Endothelial cell of umbilical vein (primary cell): ENCODE measurements at regions not wholly inside any gene's neighbourhood (a gene's known extent, or its start where the extent isn't known, plus 50 kb on each side); places are given as distances from the start of the nearest gene placed in this dataset.

Experiments used
- BruUV-seq: library from RNA; stranded (reverse); fragments of 400-500 nt; replicated peaks from 2 replicates; lab custom pipeline; 2021; lab: Mats Ljungman, UMichigan
- CTCF ChIA-PET: fragments of 300-600, 350-600 bp; sonication (Branson Sonifier 250); formaldehyde crosslinking; loops from one replicate; lab custom pipeline; 2021; ENCODE audit warnings: antibody characterized with exemption, inconsistent platforms; lab: Charles Lee
- POLR2A ChIA-PET: fragments of 300-600, 350-600 bp; sonication (Branson Sonifier 250); formaldehyde crosslinking; loops from one replicate; lab custom pipeline; 2021; ENCODE audit warnings: antibody characterized with exemption, inconsistent platforms; lab: Charles Lee
- DNase-seq: peaks from one replicate; pipeline ENCODE4 v3.0.0-alpha.2; 2011; ENCODE audit warnings: low read depth, low spot score
- FAIRE-seq: peaks from 2 replicates; lab custom pipeline; 2011; peaks lifted over from hg19 to GRCh38; lab: Jason Lieb, UNC
- H2AFZ ChIP-seq: 2 replicates; pipeline ENCODE4 v1.6.0; 2012; ENCODE audit warnings: low read depth, low read length, control low read depth, inconsistent platforms
- H3K27ac ChIP-seq: 2 replicates; pipeline ENCODE4 v1.5.1; 2011; ENCODE audit warnings: low read depth, mild to moderate bottlenecking, control low read depth, low read length, moderate library complexity; ENCODE audit not compliant: insufficient read depth
- H3K27me3 ChIP-seq, 2 experiments: 2 replicates each; pipeline versions ENCODE4 v1.6.0 to v1.6.1; 2011; ENCODE audit warnings: low read length in 2 of 2, mixed read lengths in 1 of 2; ENCODE audit not compliant: control insufficient read depth in 2 of 2, insufficient read depth in 2 of 2
- H3K36me3 ChIP-seq, 2 experiments: 2 replicates in 1 of 2; 3 replicates in 1 of 2; pipeline ENCODE4 v1.5.1; 2011; ENCODE audit warnings: low read length in 2 of 2, mild to moderate bottlenecking in 1 of 2, moderate library complexity in 1 of 2; ENCODE audit not compliant: control insufficient read depth in 2 of 2, insufficient read depth in 2 of 2; ENCODE audit errors: extremely low read depth in 1 of 2
- H3K4me1 ChIP-seq: 3 replicates; pipeline ENCODE4 v1.5.1; 2011; ENCODE audit warnings: mild to moderate bottlenecking, low read length; ENCODE audit not compliant: control insufficient read depth, insufficient read depth; ENCODE audit errors: extremely low read depth
- H3K4me2 ChIP-seq: 2 replicates; pipeline ENCODE4 v1.6.1; 2011; ENCODE audit warnings: low read length, control low read depth, mixed read lengths; ENCODE audit not compliant: insufficient read depth
- H3K4me3 ChIP-seq, 3 experiments: fragments of 200-600 bp in 1 of 3; sonication (generic), shearing (Covaris generic) in 1 of 3; replicated peaks in 1 of 3; 2 replicates each; pipeline ENCODE4 v1.5.1; 2011 to 2016; ENCODE audit warnings: control low read depth in 3 of 3, low read length in 3 of 3, mild to moderate bottlenecking in 2 of 3, inconsistent platforms in 1 of 3, low read depth in 1 of 3, moderate library complexity in 1 of 3; ENCODE audit not compliant: insufficient read depth in 1 of 3
- H3K79me2 ChIP-seq: 2 replicates; pipeline ENCODE4 v1.6.0; 2012; ENCODE audit warnings: low read length, inconsistent platforms; ENCODE audit not compliant: control insufficient read depth, insufficient read depth
- H3K9ac ChIP-seq: replicated peaks from 2 replicates; pipeline ENCODE3; 2011; ENCODE audit warnings: low read length, control low read depth; ENCODE audit not compliant: insufficient read depth; ENCODE audit errors: extremely low read depth
- H3K9me1 ChIP-seq: replicated peaks from 3 replicates; pipeline ENCODE4 v1.6.0; 2011; ENCODE audit warnings: mild to moderate bottlenecking, low read length; ENCODE audit not compliant: control insufficient read depth, insufficient read depth; ENCODE audit errors: extremely low read depth
- H3K9me3 ChIP-seq: replicated peaks from 2 replicates; pipeline ENCODE4 v1.5.1; 2012; ENCODE audit warnings: low read length, inconsistent platforms; ENCODE audit not compliant: control insufficient read depth, insufficient read depth
- H4K20me1 ChIP-seq: replicated peaks from 2 replicates; pipeline ENCODE3; 2011; ENCODE audit warnings: mild to moderate bottlenecking, low read length; ENCODE audit not compliant: control insufficient read depth, insufficient read depth; ENCODE audit errors: extremely low read depth
- CTCF ChIP-seq, 2 donors: IDR thresholded peaks; 1 replicate in 1 of 2; 2 replicates in 1 of 2; pipeline ENCODE4 v1.5.1; 2011; ENCODE audit warnings: low read length in 2 of 2, mild to moderate bottlenecking in 2 of 2, moderate library complexity in 2 of 2, control low read depth in 1 of 2, inconsistent platforms in 1 of 2, low read depth in 1 of 2; ENCODE audit not compliant: insufficient read depth in 1 of 2; ENCODE audit errors: extremely low read depth in 1 of 2
- EZH2 ChIP-seq: IDR thresholded peaks from 2 replicates; pipeline ENCODE4 v1.6.1; 2012; ENCODE audit warnings: borderline replicate concordance, low read depth, mild to moderate bottlenecking, moderate library complexity, low read length, inconsistent platforms; ENCODE audit not compliant: severe bottlenecking
- FOS ChIP-seq: IDR thresholded peaks from 2 replicates; pipeline ENCODE4 v1.6.1; 2011; ENCODE audit warnings: mild to moderate bottlenecking, low read length, moderate library complexity, borderline replicate concordance; ENCODE audit not compliant: insufficient read depth
- GATA2 ChIP-seq: IDR thresholded peaks from 2 replicates; pipeline ENCODE4 v1.7.0; 2011; ENCODE audit warnings: low read depth, mild to moderate bottlenecking, moderate library complexity, mixed read lengths, low read length; ENCODE audit not compliant: insufficient read length, insufficient read depth
- JUN ChIP-seq: IDR thresholded peaks from 2 replicates; pipeline ENCODE4 v1.6.1; 2011; ENCODE audit warnings: borderline replicate concordance, low read depth; ENCODE audit not compliant: insufficient read length, insufficient read depth
- MAX ChIP-seq: IDR thresholded peaks from 2 replicates; pipeline ENCODE4 v1.6.1; 2011; ENCODE audit not compliant: insufficient read depth, insufficient read length
- MYC ChIP-seq: IDR thresholded peaks from one replicate; pipeline ENCODE4 v1.6.1; 2011; ENCODE audit warnings: mild to moderate bottlenecking, low read depth, low read length
- POLR2A ChIP-seq: IDR thresholded peaks from 2 replicates; pipeline ENCODE4 v1.6.1; 2012; ENCODE audit warnings: low read depth, mild to moderate bottlenecking, control low read depth, low read length
- POLR2AphosphoS5 ChIP-seq: IDR thresholded peaks from 2 replicates; pipeline ENCODE4 v1.6.1; 2012; ENCODE audit warnings: low read depth, mild to moderate bottlenecking, control low read depth, low read length, moderate library complexity; ENCODE audit not compliant: insufficient read depth
- dilution Hi-C: fragments of 300-500 bp; cut with MboI; formaldehyde crosslinking; loops from one replicate; pipeline ENCODE4 v1.15.0; 2019; ENCODE audit warnings: low sequenced_read_pairs; ENCODE audit not compliant: extremely low pct_ligation_motif_present
- intact Hi-C: fragments of 100-400 bp; cut with micrococcal nuclease; formaldehyde crosslinking; loops from one replicate; pipeline ENCODE4 v1.10.0; 2022

- H3K9me1 ChIP-seq = no peaks in the 10 kb centered on the region
- peaks cover 2% of the 10 kb centered on the region for H3K9me3 ChIP-seq
- no peak for FAIRE-seq
- no peaks in the 10 kb centered on the region for H3K27me3 ChIP-seq
- no peaks in the 10 kb centered on the region for H3K4me1 ChIP-seq
- H3K4me3 ChIP-seq = no peak overlapping the region
- no TSS peak for BruUV-seq
- TF ChIP-seq POLR2AphosphoS5 (no peak), JUN (no peak), CTCF (IDR thresholded peaks at IDR 0.05; ENCODE audit: extremely low read depth in 1 of 2, insufficient read depth in 1 of 2, low read depth in 1 of 2, low read length in 2 of 2) (no peak), GATA2 (no peak), MYC (no peak), MAX (no peak), POLR2A (no peak), FOS (no peak), EZH2 (no peak)
- POLR2A ChIA-PET = no interaction called here
- no peak overlapping the region for H3K27ac ChIP-seq
- no peak overlapping the region for H2AFZ ChIP-seq
- CTCF ChIA-PET = no interaction called here
- no peak overlapping the region for H3K9ac ChIP-seq
- no peaks in the 10 kb centered on the region for H3K79me2 ChIP-seq
- H4K20me1 ChIP-seq = no peaks in the 10 kb centered on the region
- no peaks in the 10 kb centered on the region for H3K36me3 ChIP-seq
- intact Hi-C loops = no loop called here
- no peak for DNase-seq
- dilution Hi-C loops = no loop called here
- no peak overlapping the region for H3K4me2 ChIP-seq
Measured at GRCh38 chrX:82163701-82164100, 961.8 kb downstream of the SH3BGRL start.
